ENCODE measurements at regions not wholly inside any gene's neighbourhood (a gene's known extent, or its start where the extent isn't known, plus 50 kb on each side); places are given as distances from the start of the nearest gene placed in this dataset.
"Not testable (repeated sequence)": the region's sequence is repeated elsewhere in the genome, so short reads cannot be mapped to it uniquely, and the experiment has no call there.

DNA sequence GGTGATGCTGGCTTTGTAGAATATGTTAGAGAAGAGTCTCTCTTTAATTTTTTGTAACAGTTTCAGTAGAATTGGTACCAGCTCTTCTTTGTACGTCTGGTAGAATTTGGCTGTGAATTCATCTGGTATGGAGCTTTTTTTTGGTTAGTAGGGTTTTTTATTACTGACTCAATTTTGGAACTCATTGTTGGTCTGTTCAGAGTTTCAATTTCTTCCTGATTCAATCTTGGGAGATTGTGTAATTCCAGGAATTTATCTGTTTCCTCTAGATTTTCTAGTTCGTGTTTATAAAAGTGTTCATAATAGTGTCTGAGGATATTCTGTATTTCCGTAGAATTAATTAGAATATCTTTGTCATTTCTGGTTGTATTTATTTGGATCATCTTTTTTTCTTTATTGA is 943.5 kb downstream of the TRIB2 start:
- DNase-seq (ENCODE audit: extremely low read depth in 1 of 2, low read depth in 1 of 2) = no peak

DNA sequence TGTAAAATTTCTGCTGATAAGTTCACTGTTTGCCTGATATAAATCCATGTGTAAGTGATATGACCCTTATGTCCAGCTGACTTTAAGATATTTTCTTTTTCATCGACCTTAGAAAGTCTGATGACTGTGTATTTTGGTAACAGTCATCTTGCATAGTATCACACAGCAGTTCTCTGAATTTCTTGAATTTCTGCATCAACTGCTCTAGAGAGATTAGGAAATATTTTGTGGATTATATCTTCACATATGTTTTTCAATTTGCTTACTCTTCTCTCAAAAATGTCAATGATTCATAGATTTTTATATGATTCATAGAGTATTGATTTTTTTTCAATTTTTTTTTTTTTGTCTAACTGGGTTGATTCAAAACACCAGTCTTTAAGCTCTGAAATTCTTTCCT is 945.3 kb downstream of the TRIB2 start:
- no peak for DNase-seq (ENCODE audit: extremely low read depth in 1 of 2, low read depth in 1 of 2)

DNA sequence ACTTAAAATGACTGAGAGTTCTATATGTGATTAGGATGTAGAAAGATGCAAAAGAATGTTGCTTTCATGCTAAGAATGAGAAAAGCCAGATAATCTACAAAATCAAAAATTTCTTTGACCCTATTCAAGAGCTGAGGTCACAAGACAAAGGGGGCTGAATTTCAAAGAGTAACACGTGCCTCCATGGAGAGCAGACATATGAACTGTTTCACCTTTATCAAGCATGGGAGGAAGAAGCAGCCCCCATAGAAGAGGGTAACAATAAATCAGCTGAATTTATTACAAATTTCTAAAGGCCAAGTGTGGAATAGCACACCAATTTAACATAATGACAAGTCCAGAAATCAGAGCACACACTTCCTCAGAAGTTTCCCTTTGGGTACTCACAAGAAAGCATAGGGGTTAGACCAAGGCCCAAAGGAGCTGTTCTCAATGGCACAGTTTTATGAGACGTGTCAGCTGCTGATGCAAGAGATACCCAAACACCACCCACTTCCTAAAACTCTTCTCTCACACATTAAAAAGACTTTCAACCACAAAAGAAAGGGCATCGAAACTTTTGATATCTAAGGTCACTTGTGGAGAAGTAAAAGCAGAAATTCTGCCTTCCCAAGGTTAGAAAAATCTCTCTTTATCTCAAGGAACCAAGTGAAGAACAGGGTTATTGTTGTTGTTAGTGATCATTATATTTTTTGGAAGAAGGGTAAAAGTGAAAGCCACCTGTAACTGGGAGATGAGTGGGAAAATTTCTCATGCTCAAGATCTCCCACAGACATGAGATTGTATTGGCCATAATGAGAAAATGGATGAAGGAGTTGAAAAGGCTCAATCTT is 950.1 kb downstream of the TRIB2 start:
- no peak for DNase-seq (ENCODE audit: extremely low read depth in 1 of 2, low read depth in 1 of 2)

DNA sequence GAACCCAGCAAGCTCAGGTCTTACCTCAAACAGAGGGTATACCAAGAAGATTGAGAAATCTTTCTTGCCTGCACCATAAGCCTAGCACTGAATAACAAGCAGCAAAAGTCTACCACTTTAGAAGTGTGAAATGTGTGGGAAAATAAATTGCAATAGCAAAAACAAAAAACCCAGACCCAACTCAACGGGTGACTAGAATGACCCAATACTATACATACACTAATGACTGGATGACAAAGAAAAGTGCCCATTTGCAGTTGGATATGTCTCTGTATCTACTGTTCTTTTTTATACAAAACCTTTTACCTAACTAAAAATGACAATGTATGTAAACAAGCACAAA is 950.6 kb downstream of the TRIB2 start:
- no peak for DNase-seq (ENCODE audit: extremely low read depth in 1 of 2, low read depth in 1 of 2)

DNA sequence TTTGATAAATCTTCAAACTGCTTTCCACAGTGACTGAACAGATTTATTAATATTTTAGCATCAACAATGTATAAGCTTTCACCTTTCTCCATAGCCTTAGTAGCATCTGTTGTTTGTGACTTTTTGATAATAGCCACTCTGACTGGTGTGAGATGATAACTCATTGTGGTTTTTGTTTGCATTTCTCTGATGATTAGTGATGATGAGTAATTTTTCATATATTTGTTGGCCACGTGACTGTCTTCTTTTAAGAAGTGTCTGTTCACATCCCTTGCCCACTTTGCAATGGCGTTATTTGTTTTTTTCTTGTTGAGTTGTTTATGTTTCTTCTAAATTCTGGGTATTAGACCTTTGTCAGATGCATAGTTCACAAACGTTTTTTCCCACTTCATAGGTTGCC is 952.9 kb downstream of the TRIB2 start:
- no peak for DNase-seq (ENCODE audit: extremely low read depth in 1 of 2, low read depth in 1 of 2)

DNA sequence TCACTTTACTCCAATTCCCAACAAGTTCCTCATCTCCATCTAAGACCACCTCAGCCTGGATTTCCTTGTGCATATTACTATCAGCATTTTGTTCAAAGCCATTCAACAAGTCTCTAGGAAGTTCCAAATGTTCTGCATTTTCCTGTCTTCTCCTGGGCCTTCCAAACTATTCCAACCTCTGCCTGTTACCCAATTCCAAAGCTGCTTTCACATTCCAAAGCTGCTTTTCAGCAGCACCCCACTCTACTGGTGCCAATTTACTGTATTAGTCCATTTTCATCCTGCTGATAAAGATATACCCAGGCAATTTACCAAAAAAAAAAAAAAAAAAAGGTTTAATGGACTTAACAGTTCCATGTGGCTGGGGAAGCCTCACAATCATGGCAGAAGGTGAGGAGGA is 957.1 kb downstream of the TRIB2 start:
- DNase-seq (ENCODE audit: extremely low read depth in 1 of 2, low read depth in 1 of 2) = not testable (repeated sequence)

DNA sequence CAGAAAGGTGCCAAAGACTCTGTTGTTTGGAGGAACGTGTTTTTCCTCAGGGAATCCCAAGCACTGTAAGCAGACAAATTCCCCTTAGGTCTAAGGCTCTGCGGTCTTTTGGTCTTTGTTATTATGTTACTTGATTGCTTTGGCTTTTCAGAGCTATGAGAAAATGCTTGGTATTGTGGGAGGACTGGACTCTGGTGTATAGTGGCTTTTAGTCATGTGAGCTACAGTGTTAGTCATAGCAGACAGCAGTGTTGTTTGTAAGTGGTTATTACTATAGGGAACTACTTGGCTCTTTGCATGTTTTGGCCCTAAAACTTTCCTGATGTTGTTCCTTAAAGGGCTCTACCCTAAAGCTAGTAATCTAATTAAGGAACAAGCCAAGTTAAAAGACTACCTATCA is 956.2 kb upstream of the LRATD1 start:
- no peak for DNase-seq (ENCODE audit: extremely low read depth in 1 of 2, low read depth in 1 of 2)

DNA sequence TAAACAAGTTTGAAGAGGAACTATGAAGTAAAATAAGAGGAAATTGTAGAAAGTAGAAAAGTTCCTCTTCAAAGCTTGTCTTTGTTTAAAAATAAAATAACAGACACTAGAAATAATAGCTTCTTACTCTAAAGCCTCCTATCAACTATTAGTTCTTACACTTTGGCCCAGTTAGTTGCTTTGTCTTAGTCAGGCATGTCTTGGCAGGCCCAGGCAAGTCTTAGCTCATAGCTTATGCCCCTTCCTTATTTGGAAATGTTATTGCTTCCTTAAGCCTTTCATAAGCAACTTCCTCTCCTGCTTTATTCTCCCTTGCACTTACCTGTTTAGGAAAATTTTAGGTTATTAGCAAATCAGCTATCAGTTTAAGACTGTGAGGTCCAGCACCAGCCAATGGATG is 950.6 kb upstream of the LRATD1 start:
- no peak for DNase-seq (ENCODE audit: extremely low read depth in 1 of 2, low read depth in 1 of 2)

DNA sequence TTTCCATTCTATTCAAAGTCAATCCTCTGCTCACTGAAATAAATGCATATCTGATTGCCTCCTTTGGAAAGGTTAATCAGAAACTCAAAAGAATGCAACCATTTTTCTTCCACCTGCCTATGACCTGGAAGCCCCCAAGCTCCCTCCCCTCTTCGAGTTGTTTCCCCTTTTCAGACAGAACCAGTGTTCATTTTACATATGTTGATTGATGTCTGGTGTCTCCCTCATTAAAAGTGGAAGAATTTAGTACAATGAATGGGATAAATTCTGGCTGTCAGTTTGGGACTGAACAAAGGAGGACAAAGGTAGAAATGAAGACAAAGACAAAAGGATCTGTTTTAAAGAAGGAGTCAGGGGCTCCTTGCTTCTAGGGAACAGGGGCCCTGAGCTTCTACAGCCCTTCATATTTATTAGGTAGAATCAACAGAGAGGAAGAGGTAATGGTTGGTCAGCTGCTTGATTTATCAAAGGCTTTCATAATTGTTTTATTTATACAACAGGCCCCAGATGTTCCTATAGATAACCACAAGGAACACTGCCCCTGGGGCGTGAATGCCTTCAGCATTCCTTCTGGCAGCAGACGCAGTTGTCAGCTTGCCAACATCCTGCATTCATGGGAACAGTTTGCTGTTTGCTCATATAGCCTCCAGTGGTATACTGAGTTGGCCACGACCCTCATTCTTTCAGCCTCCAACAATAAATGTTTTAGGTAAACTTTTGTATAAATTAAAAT is 949.8 kb upstream of the LRATD1 start:
- DNase-seq (ENCODE audit: extremely low read depth in 1 of 2, low read depth in 1 of 2) = no peak

DNA sequence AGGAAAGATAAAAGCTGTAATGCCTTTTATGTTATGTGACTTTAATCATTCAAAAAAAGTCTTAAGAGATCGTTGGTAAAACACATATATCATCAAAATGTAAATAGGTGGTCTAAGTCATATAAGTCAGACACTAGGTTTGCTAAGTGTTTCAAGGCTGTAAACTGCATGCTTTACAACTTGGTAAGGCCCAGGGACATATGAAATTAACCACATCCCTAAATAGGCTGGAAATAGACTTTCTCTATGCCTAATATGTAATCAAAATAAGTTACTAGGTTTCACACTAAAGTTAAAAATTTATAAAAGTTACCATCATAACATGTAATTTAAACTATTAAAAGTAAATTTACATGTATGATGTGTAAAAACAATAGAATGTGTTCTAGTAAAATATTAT is 946.3 kb upstream of the LRATD1 start:
- no peak for DNase-seq (ENCODE audit: extremely low read depth in 1 of 2, low read depth in 1 of 2)

DNA sequence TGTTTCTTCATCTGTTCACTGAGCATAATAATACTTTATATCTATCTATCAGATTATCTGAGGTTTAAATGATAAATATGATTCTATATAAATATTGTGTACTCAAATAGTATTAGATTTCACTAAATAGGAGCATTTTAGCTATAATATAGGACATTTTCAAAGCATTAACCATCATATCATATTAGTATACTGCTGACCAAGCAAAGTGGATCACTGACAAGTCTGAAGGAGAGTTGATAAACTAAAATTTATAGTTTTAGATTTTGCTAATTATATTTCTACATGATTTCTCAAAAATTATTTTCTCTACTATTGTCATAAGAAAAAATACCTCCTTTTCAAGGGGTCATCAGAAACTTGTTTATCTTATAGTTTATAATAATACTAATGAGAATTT is 937.8 kb upstream of the LRATD1 start:
- DNase-seq (ENCODE audit: extremely low read depth in 1 of 2, low read depth in 1 of 2) = no peak

DNA sequence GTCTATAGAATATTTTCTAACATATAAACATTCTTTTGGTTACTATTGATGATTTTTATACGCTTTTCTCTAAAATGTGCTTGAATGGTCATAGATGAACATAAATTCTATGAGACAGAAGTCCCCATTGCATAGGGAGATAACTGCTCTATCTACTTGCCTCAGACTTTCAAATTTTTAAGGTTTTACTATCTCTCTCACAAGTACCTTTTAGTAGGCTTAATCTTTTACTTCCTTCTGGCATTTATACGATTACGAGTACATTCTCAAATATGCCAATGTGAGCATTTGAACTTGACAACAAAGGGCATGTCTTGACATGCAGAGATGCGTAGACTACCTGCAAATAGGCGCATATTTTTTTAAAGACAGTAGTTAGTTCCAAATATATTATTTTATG is 935.9 kb upstream of the LRATD1 start:
- DNase-seq (ENCODE audit: extremely low read depth in 1 of 2, low read depth in 1 of 2) = no peak

DNA sequence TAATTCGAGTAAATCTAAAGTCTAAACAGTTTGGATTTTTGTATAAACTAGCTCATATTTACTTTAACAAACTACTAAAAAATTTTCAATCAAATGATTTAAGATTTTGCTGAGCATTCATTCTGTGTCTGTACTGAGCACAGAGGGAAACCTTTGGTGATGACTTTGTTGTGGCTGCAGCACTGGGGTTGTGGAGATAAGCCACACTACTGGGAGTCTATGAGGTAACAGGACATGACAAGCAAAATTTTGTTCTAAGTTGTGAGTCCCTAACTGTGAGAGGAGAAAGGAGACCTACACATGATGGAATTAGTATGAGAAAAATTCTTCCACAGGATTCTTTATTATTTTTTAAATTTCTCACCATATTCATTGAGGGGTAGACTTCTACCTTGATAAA is 933.7 kb upstream of the LRATD1 start:
- DNase-seq (ENCODE audit: extremely low read depth in 1 of 2, low read depth in 1 of 2) = no peak

DNA sequence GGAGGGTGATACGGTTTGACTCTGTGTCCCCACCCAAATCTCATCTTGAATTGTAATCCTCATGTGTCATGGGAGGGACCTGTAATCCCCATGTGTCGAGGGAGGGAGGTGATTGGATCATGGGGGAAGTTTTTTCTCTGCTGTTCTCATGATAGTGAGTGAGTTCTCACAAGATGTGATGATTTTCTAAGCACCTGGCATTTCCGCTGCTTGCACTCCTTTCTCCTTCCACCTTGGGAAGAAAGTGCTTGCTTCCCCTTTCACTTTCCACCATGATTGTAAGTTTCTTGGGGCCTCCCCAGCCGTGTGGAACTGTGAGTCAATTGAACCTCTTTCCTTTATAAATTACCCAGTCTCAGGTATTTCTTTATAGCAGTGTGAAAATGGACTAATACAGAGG is 932.6 kb upstream of the LRATD1 start:
- DNase-seq (ENCODE audit: extremely low read depth in 1 of 2, low read depth in 1 of 2) = not testable (repeated sequence)

DNA sequence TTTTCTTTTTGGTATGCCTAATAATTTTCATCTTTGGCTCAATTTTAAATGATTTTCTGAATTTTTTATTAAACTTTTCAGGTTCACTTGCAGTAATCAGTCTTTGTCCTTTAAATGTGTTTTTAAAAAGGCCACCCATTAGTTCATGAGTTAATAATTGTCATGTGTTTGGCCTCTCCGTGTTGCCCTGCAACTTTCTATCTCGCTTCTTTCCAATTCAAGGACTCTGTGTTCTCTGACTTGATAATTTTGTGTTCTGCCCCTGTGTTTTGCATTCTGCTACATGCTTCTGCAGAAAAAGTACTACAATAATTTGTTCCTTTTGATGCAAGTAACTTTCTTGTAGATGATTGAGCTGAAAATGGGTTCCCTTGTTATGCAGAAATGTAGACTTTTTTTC is 921.4 kb upstream of the LRATD1 start:
- no peak for DNase-seq (ENCODE audit: extremely low read depth in 1 of 2, low read depth in 1 of 2)

DNA sequence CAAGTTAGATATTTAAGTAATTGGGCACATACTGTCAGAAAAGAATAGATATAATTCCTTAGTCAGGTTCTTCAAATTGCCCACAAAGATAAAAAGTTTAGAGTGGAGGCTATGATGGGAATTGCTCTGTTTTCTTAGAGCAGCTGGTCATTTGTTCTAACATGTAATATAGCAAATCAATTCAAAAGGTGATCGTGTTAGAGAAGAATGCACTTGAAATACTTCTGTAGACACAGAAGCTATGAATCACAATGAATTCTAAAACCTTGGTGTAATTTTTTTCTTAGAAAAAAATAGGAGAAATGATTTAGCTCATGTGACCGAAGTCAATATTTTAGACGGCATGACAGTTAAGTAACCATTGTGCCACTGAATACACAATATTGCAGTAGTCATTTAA is 918.1 kb upstream of the LRATD1 start:
- no peak for DNase-seq (ENCODE audit: extremely low read depth in 1 of 2, low read depth in 1 of 2)

DNA sequence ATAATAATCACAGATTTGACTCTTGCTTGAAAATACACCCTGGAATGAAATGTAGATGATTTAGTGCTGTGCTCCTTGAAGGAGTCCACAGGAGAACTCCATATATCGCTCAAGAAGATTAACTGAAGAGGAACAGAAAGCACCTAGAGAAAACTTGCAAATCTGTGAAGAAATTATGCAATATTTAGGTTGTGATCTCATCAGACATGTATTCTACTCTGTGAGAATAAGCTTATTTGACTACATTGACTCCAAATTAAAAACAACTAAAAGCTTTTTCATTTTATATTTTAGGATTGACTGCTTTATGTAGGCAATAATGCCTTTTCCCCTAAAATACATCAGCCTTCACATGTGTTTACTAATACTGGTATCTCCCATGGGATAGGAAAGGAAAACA is 906.6 kb upstream of the LRATD1 start:
- DNase-seq (ENCODE audit: extremely low read depth in 1 of 2, low read depth in 1 of 2) = no peak

DNA sequence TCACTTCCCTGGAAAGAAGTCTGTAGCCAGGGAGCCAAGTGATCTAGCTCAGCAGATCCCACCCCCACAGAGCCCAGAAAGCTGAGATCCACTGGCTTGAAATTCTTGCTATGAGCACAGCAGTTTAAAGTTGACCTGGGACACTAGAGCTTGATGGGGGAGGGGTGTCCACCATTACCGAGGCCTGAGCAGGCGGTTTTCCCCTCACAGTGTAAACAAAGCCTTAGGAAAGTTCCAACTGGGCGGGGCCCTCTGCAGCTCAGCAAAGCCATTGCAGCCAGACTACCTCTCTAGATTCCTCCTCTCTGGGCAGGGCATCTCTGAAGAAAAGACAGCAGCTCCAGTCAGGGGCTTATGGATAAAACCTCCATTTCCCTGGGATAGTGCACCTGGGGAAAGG is 887.2 kb upstream of the LRATD1 start:
- no peak for DNase-seq (ENCODE audit: extremely low read depth in 1 of 2, low read depth in 1 of 2)

DNA sequence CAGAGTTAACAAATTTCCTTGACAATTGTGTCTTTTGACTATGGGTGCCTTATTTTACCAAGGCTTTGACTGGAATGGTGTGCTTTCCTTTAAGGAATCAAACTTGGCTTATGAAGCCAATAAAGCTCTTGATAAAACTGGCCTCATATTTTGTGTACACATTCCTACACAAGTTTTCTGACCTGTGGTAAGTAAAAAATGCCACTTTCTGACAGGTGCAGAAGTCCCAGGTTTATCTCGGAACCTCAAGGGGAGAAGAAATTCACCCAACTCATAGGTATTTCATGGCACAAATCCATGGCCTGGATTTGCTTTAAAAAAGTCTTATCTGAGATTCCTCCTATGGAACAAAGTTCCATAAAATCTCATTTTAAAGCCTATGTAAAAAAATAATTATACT is 880.6 kb upstream of the LRATD1 start:
- DNase-seq (ENCODE audit: extremely low read depth in 1 of 2, low read depth in 1 of 2) = no peak

DNA sequence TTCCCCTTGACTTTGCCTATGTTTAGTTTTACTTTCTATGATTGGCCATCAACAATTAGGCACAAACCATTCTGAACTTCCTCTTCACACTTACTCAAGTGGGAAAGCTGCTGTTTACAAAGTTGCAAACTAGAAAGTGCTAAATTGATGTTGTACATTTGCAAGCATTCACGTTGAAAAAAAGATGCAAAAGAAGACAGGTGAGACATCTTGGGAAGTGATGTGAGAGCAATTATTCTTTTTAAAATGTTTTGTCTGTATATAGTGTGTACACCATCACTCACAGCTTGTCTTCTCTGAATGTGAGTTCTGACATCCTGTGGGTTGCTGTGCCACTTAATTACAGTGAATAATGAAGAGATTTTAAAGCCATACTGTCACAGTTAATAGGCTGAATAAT is 874.1 kb upstream of the LRATD1 start:
- DNase-seq (ENCODE audit: extremely low read depth in 1 of 2, low read depth in 1 of 2) = no peak

DNA sequence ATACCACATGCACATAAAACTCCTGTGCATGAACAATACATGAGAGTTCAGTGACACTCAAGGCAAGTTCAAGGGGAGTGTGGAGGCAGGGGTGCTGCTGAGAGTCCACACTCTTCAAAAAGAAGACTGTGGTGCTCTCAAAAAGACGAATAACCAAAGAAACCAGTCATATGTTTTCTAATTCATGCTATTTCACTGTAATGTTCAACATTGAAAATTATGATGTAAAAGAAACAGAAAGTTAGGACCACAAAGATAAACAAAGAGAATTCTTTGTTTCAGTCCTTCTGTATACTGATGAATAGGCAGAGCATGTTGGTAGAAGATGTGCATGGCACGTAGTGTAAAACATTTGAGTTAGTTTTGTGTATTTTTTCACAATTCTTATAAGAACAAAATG is 864.2 kb upstream of the LRATD1 start:
- DNase-seq (ENCODE audit: extremely low read depth in 1 of 2, low read depth in 1 of 2) = no peak

DNA sequence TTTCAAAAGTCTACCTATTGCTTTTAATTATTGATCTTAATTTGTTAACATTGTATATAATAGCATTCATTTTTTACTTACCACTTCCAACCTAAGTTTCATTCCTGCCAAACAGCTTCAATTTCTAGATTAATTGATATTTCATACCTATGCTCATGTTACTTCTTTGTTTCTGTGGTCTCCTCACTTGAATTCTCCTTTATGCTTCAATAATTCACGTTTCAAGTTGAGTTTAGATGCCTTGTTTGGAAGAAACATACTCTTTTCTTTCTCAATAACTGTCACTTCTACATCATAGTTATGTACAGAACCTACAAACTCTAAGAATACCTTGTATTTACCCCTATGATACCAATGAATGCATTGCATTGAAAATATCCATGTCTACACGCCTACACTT is 862.2 kb upstream of the LRATD1 start:
- DNase-seq (ENCODE audit: extremely low read depth in 1 of 2, low read depth in 1 of 2) = no peak

DNA sequence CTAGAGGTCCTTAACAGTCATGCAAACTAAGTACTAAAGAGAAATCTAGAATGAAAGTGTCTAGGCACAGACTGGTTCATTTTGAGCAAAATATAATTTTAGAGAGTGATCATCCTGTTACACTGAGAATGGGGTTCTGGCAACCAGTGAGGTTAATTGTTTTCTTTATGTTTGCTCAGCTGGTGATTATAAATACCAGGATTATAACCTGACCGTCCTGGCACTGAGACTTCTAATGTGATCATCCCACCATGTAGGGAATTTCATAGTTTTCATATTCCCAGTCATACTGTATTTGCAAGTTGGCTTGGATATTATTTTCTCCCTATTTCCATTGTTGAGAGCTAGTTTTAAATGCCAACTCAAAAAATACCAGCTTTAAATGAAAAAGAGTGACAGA is 852.5 kb upstream of the LRATD1 start:
- DNase-seq (ENCODE audit: extremely low read depth in 1 of 2, low read depth in 1 of 2) = no peak
